HepG2 (cell line): ENCODE measurements at regions not wholly inside any gene's neighbourhood (a gene's known extent, or its start where the extent isn't known, plus 50 kb on each side); places are given as distances from the start of the nearest gene placed in this dataset.
A peak's percentile ranks its signal among the peaks of the same experiment; 100 is the strongest.

Experiments used
- ATAC-seq: fragments of 200-7000 bp; cut with Tn5 transposase; 3 replicates; pipeline ENCODE4 v1.9.1; 2020; ENCODE audit warnings: mild to moderate bottlenecking, moderate library complexity
- BruUV-seq: library from RNA; stranded (reverse); fragments of 400-500 nt; replicated peaks from 2 replicates; lab custom pipeline; 2021; lab: Mats Ljungman, UMichigan
- CTCF ChIA-PET: fragments of 300-600 bp; formaldehyde crosslinking; extraction: SDS; loops from one replicate; lab custom pipeline; 2021; ENCODE audit warnings: low total read pairs, inconsistent platforms, low intra/inter-chr PET ratio; lab: Yijun Ruan, JAX
- POLR2A ChIA-PET: fragments of 350-600 bp; sonication (Branson Sonifier 250); formaldehyde crosslinking; loops from one replicate; lab custom pipeline; 2020; ENCODE audit warnings: antibody characterized with exemption, inconsistent platforms; lab: Yijun Ruan, JAX
- DNase-seq: peaks from one replicate; pipeline ENCODE4 v3.0.0-alpha.2; 2015; ENCODE audit warnings: low spot score
- FAIRE-seq: peaks from 3 replicates; lab custom pipeline; 2011; peaks lifted over from hg19 to GRCh38; lab: Jason Lieb, UNC
- H2AFZ ChIP-seq: one replicate; pipeline ENCODE4 v1.6.1; 2011; ENCODE audit warnings: low read length, inconsistent platforms
- H3K27ac ChIP-seq: fragments of 300-600 bp; 3 replicates; pipeline ENCODE4 v1.8.0; 2011; ENCODE audit warnings: mixed run types, mild to moderate bottlenecking, mixed read lengths, low read length, inconsistent platforms; ENCODE audit not compliant: insufficient read depth; ENCODE audit errors: extremely low read length
- H3K27me3 ChIP-seq, 2 experiments: fragments of 200-600 bp in 1 of 2; 2 replicates in 1 of 2; 3 replicates in 1 of 2; pipeline versions ENCODE4 v1.6.0 to v1.8.0; 2011; ENCODE audit warnings: low read length in 2 of 2, mild to moderate bottlenecking in 2 of 2, moderate library complexity in 2 of 2, inconsistent platforms in 1 of 2; ENCODE audit not compliant: insufficient read depth in 2 of 2, control insufficient read depth in 1 of 2
- H3K36me3 ChIP-seq, 2 experiments: fragments of 200-600 bp in 1 of 2; replicated peaks in 1 of 2; 2 replicates in 1 of 2; 3 replicates in 1 of 2; pipeline versions ENCODE4 v1.5.1 to v1.8.0; 2011; ENCODE audit warnings: low read length in 2 of 2, inconsistent platforms in 1 of 2; ENCODE audit not compliant: insufficient read depth in 2 of 2, control insufficient read depth in 1 of 2
- H3K4me1 ChIP-seq: 2 replicates; pipeline ENCODE4 v1.5.1; 2012; ENCODE audit warnings: low read length, inconsistent platforms; ENCODE audit not compliant: insufficient read depth
- H3K4me2 ChIP-seq: 2 replicates; pipeline ENCODE4 v1.6.0; 2011; ENCODE audit warnings: low read depth, low read length, inconsistent platforms
- H3K4me3 ChIP-seq, 3 experiments: fragments of 200-600 bp in 1 of 3; sonication (generic), shearing (Covaris generic) in 1 of 3; replicated peaks in 1 of 3; 2 replicates each; pipeline ENCODE4 v1.5.1; 2011 to 2016; ENCODE audit warnings: low read length in 3 of 3, inconsistent platforms in 2 of 3, low read depth in 2 of 3, mild to moderate bottlenecking in 2 of 3, control low read depth in 1 of 3, mixed read lengths in 1 of 3; ENCODE audit not compliant: insufficient read depth in 1 of 3
- H3K79me2 ChIP-seq: one replicate; pipeline ENCODE4 v1.6.1; 2011; ENCODE audit warnings: low read length, inconsistent platforms; ENCODE audit not compliant: insufficient read depth
- H3K9ac ChIP-seq: 2 replicates; pipeline ENCODE4 v1.6.0; 2011; ENCODE audit warnings: mild to moderate bottlenecking, low read depth, low read length, inconsistent platforms; ENCODE audit not compliant: insufficient read depth
- H3K9me3 ChIP-seq: 2 replicates; pipeline ENCODE4 v1.5.1; 2012; ENCODE audit warnings: mild to moderate bottlenecking, low read length
- H4K20me1 ChIP-seq: 2 replicates; pipeline ENCODE4 v1.6.0; 2011; ENCODE audit warnings: inconsistent platforms, mild to moderate bottlenecking, low read length, moderate library complexity; ENCODE audit not compliant: insufficient read depth
- ATAD3A ChIP-seq: sonication (generic); formaldehyde crosslinking; IDR thresholded peaks from 2 replicates; pipeline ENCODE4 v1.4.0; 2020; ENCODE audit warnings: missing genetic modification reagents
- GMEB1 ChIP-seq: sonication (generic); formaldehyde crosslinking; IDR thresholded peaks from 2 replicates; pipeline ENCODE4 v1.5.1; 2020; ENCODE audit warnings: missing genetic modification reagents, mild to moderate bottlenecking, borderline replicate concordance
- MAFF ChIP-seq: IDR thresholded peaks from 2 replicates; pipeline ENCODE4 v1.6.1; 2011; ENCODE audit warnings: low read depth, low read length, improper control_type of control experiment
- MAFK ChIP-seq, 2 experiments: IDR thresholded peaks in 1 of 2; conservative IDR thresholded peaks in 1 of 2; 2 replicates each; pipeline ENCODE4 v1.6.1; 2011; ENCODE audit warnings: improper control_type of control experiment in 2 of 2, low read length in 2 of 2
- PBX3 ChIP-seq: sonication (generic); formaldehyde crosslinking; IDR thresholded peaks from 2 replicates; pipeline ENCODE4 v1.8.1; 2023; ENCODE audit warnings: missing genetic modification reagents, inconsistent platforms, borderline replicate concordance
- ZNF569 ChIP-seq: sonication (generic); formaldehyde crosslinking; IDR thresholded peaks from 2 replicates; pipeline ENCODE4 v1.5.0; 2020; ENCODE audit warnings: mild to moderate bottlenecking, missing genetic modification reagents, moderate library complexity, borderline replicate concordance
- ZNF768 ChIP-seq: sonication (generic); formaldehyde crosslinking; IDR thresholded peaks from 2 replicates; pipeline ENCODE4 v1.4.0; 2020; ENCODE audit warnings: missing genetic modification reagents
- WGBS: methylation state at CpG from one replicate; pipeline ENCODE4 v1.1.6; 2017; ENCODE audit warnings: low lambda C conversion rate; 5-methylcytosine and 5-hydroxymethylcytosine counted together
- in situ Hi-C: cut with HindIII; loops from 2 replicates; pipeline ENCODE4 v1.10.0; 2017; ENCODE audit warnings: low pct_unique_long_range_greater_than_20kb; ENCODE audit not compliant: extremely low pct_ligation_motif_present
- intact Hi-C: fragments of 100-400 bp; cut with micrococcal nuclease; formaldehyde crosslinking; loops from one replicate; pipeline ENCODE4 v1.10.0; 2022; ENCODE audit not compliant: unreplicated experiment

GRCh38 chr13:107392205-107392604 is 823.1 kb downstream of the LIG4 start:
- no peak overlapping the region for H3K9ac ChIP-seq
- 0% methylated on average over 1 of the region's 1 CpG for whole genome bisulfite sequencing
- in situ Hi-C loops, result no loop called here
- no peak for ATAC-seq
- POLR2A ChIA-PET, result no interaction called here
- H3K4me1 ChIP-seq, result no peaks in the 10 kb centered on the region
- H2AFZ ChIP-seq, result no peak overlapping the region
- H3K9me3 ChIP-seq, result no peaks in the 10 kb centered on the region
- TF ChIP-seq GMEB1 (CRISPR knock-in tag) (no peak), ATAD3A (no peak), ZNF768 (CRISPR knock-in tag) (no peak)
- H3K27ac ChIP-seq, result no peak overlapping the region
- intact Hi-C loops, result no loop called here
- H3K79me2 ChIP-seq, result no peaks in the 10 kb centered on the region
- no peaks in the 10 kb centered on the region for H3K27me3 ChIP-seq
- H3K4me3 ChIP-seq, result no peak overlapping the region
- CTCF ChIA-PET, result no interaction called here
- no peaks in the 10 kb centered on the region for H4K20me1 ChIP-seq
- no peaks in the 10 kb centered on the region for H3K36me3 ChIP-seq
- no peak for FAIRE-seq
- BruUV-seq, result no TSS peak
- no peak overlapping the region for H3K4me2 ChIP-seq
- no peak for DNase-seq

GRCh38 chr13:107387525-107387924 is 819.6 kb upstream of the ARGLU1 start:
- intact Hi-C loops (no loop called here), in situ Hi-C loops (no loop called here)
- Histone ChIP-seq H3K4me2 (no peak overlapping the region), H3K4me1 (no peaks in the 10 kb centered on the region), H4K20me1 (no peaks in the 10 kb centered on the region), H3K9me3 (no peaks in the 10 kb centered on the region), H3K27me3 (no peaks in the 10 kb centered on the region), H3K36me3 (no peaks in the 10 kb centered on the region), H3K27ac (no peak overlapping the region), H3K4me3 (no peak overlapping the region), H2AFZ (no peak overlapping the region), H3K79me2 (no peaks in the 10 kb centered on the region), H3K9ac (no peak overlapping the region)
- ChIA-PET CTCF (no interaction called here), POLR2A (no interaction called here)
- BruUV-seq, result no TSS peak
- 0% methylated on average over 2 of the region's 2 CpGs for WGBS
- no peak for ATAC-seq
- peak; percentile 86 for TF ChIP-seq MAFF
- TF ChIP-seq MAFK (conservative IDR thresholded peaks at IDR 0.05 in 1 of 2, IDR thresholded peaks at IDR 0.05 in 1 of 2; ENCODE audit: low read length in 2 of 2), result peak; percentile 82 to 92
- no peak for TF ChIP-seq PBX3 (CRISPR knock-in tag)
- TF ChIP-seq ZNF569 (CRISPR knock-in tag), result no peak
- no peak for DNase-seq
- FAIRE-seq, result no peak
